Left colon (tissue), 2 donors: ENCODE measurements at regions not wholly inside any gene's neighbourhood (a gene's known extent, or its start where the extent isn't known, plus 50 kb on each side); places are given as distances from the start of the nearest gene placed in this dataset.

Source experiments
- ATAC-seq: fragments of 200-7000 bp; cut with Tn5 transposase; one replicate; pipeline ENCODE4 v1.9.1; 2020; ENCODE audit warnings: mild to moderate bottlenecking, moderate library complexity
- DNase-seq, 2 donors: peaks; one replicate each; pipeline ENCODE4 v3.0.0-alpha.2; 2020
- intact Hi-C, 2 donors: fragments of 100-400 bp; cut with DNase I in 1 of 2; cut with micrococcal nuclease in 1 of 2; formaldehyde crosslinking; loops; one replicate each; pipeline versions ENCODE4 v1.11.2 to v1.14.0; 2022; cut with DNase I, micrococcal nuclease
- donor health status: DM: no; HTN: no; CAD: no.
- donor health status: DM: yes; HTN: yes; CAD: no.

DNA sequence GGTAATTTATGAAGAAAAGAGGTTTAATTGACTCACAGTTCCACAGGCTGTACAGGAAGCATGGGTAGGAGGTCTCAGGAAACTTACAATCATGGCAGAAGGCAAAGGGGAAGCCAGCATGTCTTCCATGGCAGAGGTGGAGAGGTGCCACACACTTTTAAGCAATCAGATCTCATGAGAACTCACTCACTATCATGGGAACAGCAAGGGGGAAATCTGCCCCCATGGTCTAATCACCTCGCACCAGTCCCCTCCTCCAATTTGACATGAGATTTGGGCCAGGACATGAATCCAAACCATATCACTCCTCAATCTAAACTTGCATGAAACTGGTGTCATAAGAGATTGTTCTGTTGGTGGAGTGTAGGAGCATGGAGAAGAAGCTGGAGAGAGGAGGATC lies 51.6 kb upstream of the CCN6 start:
- DNase-seq (no peak), ATAC-seq (no peak)

More for the DNA sequence above, 51.6 kb upstream of the CCN6 start:
- intact Hi-C loops, result no loop called here
